ENCODE measurements at regions not wholly inside any gene's neighbourhood (a gene's known extent, or its start where the extent isn't known, plus 50 kb on each side); places are given as distances from the start of the nearest gene placed in this dataset.

DNA sequence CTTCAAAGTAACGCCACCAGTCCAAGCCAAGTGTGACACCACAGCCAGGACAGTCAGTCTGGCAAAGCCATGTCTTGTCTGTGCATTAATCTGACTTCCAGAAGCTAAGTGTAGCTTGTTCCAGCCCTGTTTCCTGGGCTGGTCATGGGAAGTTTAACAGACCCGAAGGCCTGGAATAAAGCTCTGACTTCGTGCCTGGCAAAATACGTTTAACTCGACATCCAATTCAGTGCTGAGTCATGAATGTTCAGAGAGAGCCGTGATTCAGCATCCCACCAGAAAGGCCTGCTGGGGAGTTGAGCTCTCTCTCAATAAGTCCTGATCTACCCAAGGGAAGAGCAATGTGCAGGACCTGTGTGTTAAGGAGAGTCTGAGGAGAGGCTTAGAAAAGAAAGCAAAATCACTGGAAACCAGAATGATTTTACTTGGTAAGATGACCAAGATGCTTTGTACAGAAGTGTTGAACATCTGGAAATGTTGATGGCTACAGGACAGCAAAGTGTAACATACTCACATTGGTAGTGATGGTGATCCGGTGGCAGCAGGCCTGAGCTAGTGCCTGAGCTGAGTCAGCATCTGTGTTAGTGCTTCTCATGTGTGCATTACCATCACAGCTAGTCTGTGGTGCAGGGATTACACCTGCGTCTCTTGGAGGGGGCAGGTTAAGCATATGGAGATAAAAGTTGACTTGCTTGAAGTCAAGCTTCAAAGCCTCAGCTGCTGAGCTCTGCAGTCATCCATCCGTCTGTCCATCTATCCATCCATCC, 743.7 kb upstream of the HS6ST1 start:
- Mint-ChIP-seq H3K9me3 (no peaks in the 10 kb centered on the region), H3K27ac (no peak overlapping the region), H3K36me3 (ENCODE audit: low read depth) (no peaks in the 10 kb centered on the region), H3K4me1 (no peaks in the 10 kb centered on the region), H3K27me3 (ENCODE audit: low read depth) (peaks cover 4% of the 10 kb centered on the region), H3K4me3 (no peak overlapping the region)
- TF ChIP-seq CTCF (IDR thresholded peaks at IDR 0.05; ENCODE audit: unreplicated experiment in 3 of 3), result no peak

DNA sequence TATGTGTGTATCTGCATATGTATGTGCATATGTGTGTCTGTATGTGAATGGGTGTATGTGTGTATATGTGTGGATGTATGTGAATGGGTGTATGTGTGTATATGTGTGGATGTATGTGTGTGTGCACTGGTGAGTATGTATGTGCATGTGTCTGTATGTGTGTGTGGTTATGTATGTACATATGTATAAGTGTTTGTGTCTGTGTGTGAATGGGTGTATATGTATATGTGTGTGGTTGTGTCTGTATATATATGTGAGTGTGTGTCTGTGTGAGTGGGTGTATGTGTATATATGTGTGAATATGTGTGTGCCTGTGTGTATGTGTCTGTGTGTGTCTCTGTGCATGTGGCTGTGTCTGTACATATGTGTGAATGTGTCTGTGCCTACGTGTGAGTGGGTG, 748.4 kb upstream of the HS6ST1 start:
- Mint-ChIP-seq H3K36me3 (ENCODE audit: low read depth) (no peaks in the 10 kb centered on the region), H3K4me1 (no peaks in the 10 kb centered on the region), H3K9me3 (no peaks in the 10 kb centered on the region), H3K27me3 (ENCODE audit: low read depth) (no peaks in the 10 kb centered on the region), H3K4me3 (no peak overlapping the region), H3K27ac (no peak overlapping the region)
- no peak for TF ChIP-seq CTCF (IDR thresholded peaks at IDR 0.05; ENCODE audit: unreplicated experiment in 3 of 3)

GRCh38 chr2:129067953-129068352, 749.3 kb upstream of the HS6ST1 start:
- Mint-ChIP-seq H3K9me3 (no peaks in the 10 kb centered on the region), H3K27me3 (ENCODE audit: low read depth) (no peaks in the 10 kb centered on the region), H3K4me1 (no peaks in the 10 kb centered on the region), H3K27ac (no peak overlapping the region), H3K36me3 (ENCODE audit: low read depth) (no peaks in the 10 kb centered on the region), H3K4me3 (no peak overlapping the region)
- no peak for TF ChIP-seq CTCF (IDR thresholded peaks at IDR 0.05; ENCODE audit: unreplicated experiment in 3 of 3)

DNA sequence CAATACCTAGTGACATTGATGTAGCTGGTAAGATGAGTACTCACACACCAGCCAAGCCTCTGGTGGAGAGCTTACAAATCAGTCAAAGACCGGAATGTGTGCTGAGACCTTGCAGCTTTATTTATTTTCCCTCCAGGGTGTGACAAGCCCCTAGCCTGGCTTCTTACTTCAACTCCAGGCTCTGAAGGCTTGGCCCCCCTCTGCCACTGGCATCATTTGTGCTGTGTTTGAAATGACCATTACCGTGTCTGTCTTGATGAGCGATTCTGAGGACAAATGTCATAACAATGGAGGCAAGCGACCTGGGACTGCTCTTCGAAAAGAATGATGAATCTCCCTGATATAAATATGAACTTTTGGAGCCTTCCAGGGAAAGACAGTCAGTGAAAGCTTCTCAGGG, 749.9 kb upstream of the HS6ST1 start:
- Mint-ChIP-seq H3K27me3 (ENCODE audit: low read depth) (no peaks in the 10 kb centered on the region), H3K36me3 (ENCODE audit: low read depth) (no peaks in the 10 kb centered on the region), H3K9me3 (no peaks in the 10 kb centered on the region), H3K27ac (no peak overlapping the region), H3K4me1 (no peaks in the 10 kb centered on the region), H3K4me3 (no peak overlapping the region)
- no peak for TF ChIP-seq CTCF (IDR thresholded peaks at IDR 0.05; ENCODE audit: unreplicated experiment in 3 of 3)

- Mint-ChIP-seq H3K4me3 (no peak overlapping the region), H3K9me3 (no peaks in the 10 kb centered on the region), H3K36me3 (ENCODE audit: low read depth) (no peaks in the 10 kb centered on the region), H3K27me3 (ENCODE audit: low read depth) (no peaks in the 10 kb centered on the region), H3K27ac (no peak overlapping the region), H3K4me1 (no peaks in the 10 kb centered on the region)
- no peak for TF ChIP-seq CTCF (IDR thresholded peaks at IDR 0.05; ENCODE audit: unreplicated experiment in 3 of 3)
These were observed 751.4 kb upstream of the HS6ST1 start for GRCh38 chr2:129069875-129070594.

- no peak overlapping the region for H3K4me3 Mint-ChIP-seq
- TF ChIP-seq CTCF (IDR thresholded peaks at IDR 0.05; ENCODE audit: unreplicated experiment in 3 of 3), result no peak
These were observed 752.0 kb upstream of the HS6ST1 start for GRCh38 chr2:129070663-129071062.

More at GRCh38 chr2:129070663-129071062, 752.0 kb upstream of the HS6ST1 start:
- no peaks in the 10 kb centered on the region for H3K27me3 Mint-ChIP-seq (ENCODE audit: low read depth)
- no peaks in the 10 kb centered on the region for H3K4me1 Mint-ChIP-seq
- H3K9me3 Mint-ChIP-seq, result no peaks in the 10 kb centered on the region
- H3K36me3 Mint-ChIP-seq (ENCODE audit: low read depth), result no peaks in the 10 kb centered on the region
- H3K27ac Mint-ChIP-seq, result no peak overlapping the region

Measured in nephron (organoid).